HG02885 (cell line): ENCODE measurements at regions not wholly inside any gene's neighbourhood (a gene's known extent, or its start where the extent isn't known, plus 50 kb on each side); places are given as distances from the start of the nearest gene placed in this dataset.

Experiments used
- ATAC-seq: cut with Tn5 transposase; IDR thresholded peaks from one replicate; pipeline ENCODE4 v1.9.1; 2021; ENCODE audit warnings: mild to moderate bottlenecking; ENCODE audit not compliant: unreplicated experiment, poor library complexity

- ATAC-seq, result no peak
These were observed 316.4 kb downstream of the RPS24 start for GRCh38 chr10:78349911-78350663.

GRCh38 chr10:78351283-78351682, 317.6 kb downstream of the RPS24 start:
- ATAC-seq, result no peak

- ATAC-seq, result no peak
These were observed 318.1 kb downstream of the RPS24 start for GRCh38 chr10:78351809-78352208.

GRCh38 chr10:78353636-78354035, 320.0 kb downstream of the RPS24 start:
- no peak for ATAC-seq

- no peak for ATAC-seq
These were observed 320.4 kb downstream of the RPS24 start for GRCh38 chr10:78354101-78354500.

GRCh38 chr10:78356291-78356900, 322.7 kb downstream of the RPS24 start:
- ATAC-seq, result no peak

- ATAC-seq, result no peak
These were observed 323.7 kb downstream of the RPS24 start for GRCh38 chr10:78357141-78358063.

- ATAC-seq, result no peak
These were observed 324.7 kb downstream of the RPS24 start for GRCh38 chr10:78358351-78358750.

GRCh38 chr10:78358982-78359381, 325.3 kb downstream of the RPS24 start:
- ATAC-seq, result no peak

GRCh38 chr10:78359640-78360091, 326.0 kb downstream of the RPS24 start:
- ATAC-seq, result no peak

GRCh38 chr10:78360284-78360683, 326.6 kb downstream of the RPS24 start:
- ATAC-seq, result no peak

GRCh38 chr10:78361031-78361430, 327.4 kb downstream of the RPS24 start:
- no peak for ATAC-seq

GRCh38 chr10:78362406-78363022, 328.9 kb downstream of the RPS24 start:
- ATAC-seq, result no peak

GRCh38 chr10:78363190-78363589, 329.5 kb downstream of the RPS24 start:
- ATAC-seq, result no peak

GRCh38 chr10:78365694-78366093, 332.0 kb downstream of the RPS24 start:
- ATAC-seq, result no peak

GRCh38 chr10:78366663-78367411, 333.2 kb downstream of the RPS24 start:
- no peak for ATAC-seq

- ATAC-seq, result no peak
These were observed 334.1 kb downstream of the RPS24 start for GRCh38 chr10:78367751-78368150.

GRCh38 chr10:78371136-78371535, 337.5 kb downstream of the RPS24 start:
- ATAC-seq, result no peak

GRCh38 chr10:78372806-78373205, 339.1 kb downstream of the RPS24 start:
- ATAC-seq, result no peak
